RWPE1 (cell line): ENCODE measurements at regions not wholly inside any gene's neighbourhood (a gene's known extent, or its start where the extent isn't known, plus 50 kb on each side); places are given as distances from the start of the nearest gene placed in this dataset.

Source experiments
- CTCF ChIA-PET: fragments of 350-600 bp; sonication (Branson Sonifier 250); formaldehyde crosslinking; extraction: SDS; loops from one replicate; lab custom pipeline; 2021; lab: Yijun Ruan, JAX
- POLR2A ChIA-PET: fragments of 400-600 bp; formaldehyde crosslinking; extraction: SDS; loops from one replicate; lab custom pipeline; 2020; ENCODE audit warnings: antibody characterized with exemption; ENCODE audit not compliant: low non-redundant PET; lab: Yijun Ruan, JAX
- DNase-seq: peaks from one replicate; pipeline ENCODE4 v3.0.0; 2012; ENCODE audit warnings: low spot score
- H3K27ac ChIP-seq: fragments of 450-650 bp; 2 replicates; pipeline ENCODE4 v1.5.1; 2017
- CTCF ChIP-seq: fragments of 450-650 bp; conservative IDR thresholded peaks from 2 replicates; pipeline ENCODE4 v1.5.1; 2017; ENCODE audit warnings: low read depth, mild to moderate bottlenecking

- POLR2A ChIA-PET = no interaction called here
- no peak for TF ChIP-seq CTCF
- CTCF ChIA-PET = interaction anchor here (0.6 to 0.7 kb wide), 2 partner anchors 108 to 122 kb away, joined by 3 to 5 read pairs; no protein-coding TSS in a partner anchor
- no peak for DNase-seq
- H3K27ac ChIP-seq = no peak overlapping the region
Measured at GRCh38 chr4:22237846-22238494, 277.9 kb downstream of the ADGRA3 start.

- DNase-seq = no peak
- POLR2A ChIA-PET = no interaction called here
- no peak overlapping the region for H3K27ac ChIP-seq
- CTCF ChIA-PET = interaction anchor here (0.7 kb wide), 1 partner anchor 121 kb away, joined by 5 read pairs; no protein-coding TSS in a partner anchor
- no peak; the same call in 1 of the 2 replicates for TF ChIP-seq CTCF
Measured at GRCh38 chr4:22237155-22237751, 278.6 kb downstream of the ADGRA3 start.

- POLR2A ChIA-PET = no interaction called here
- no peak for DNase-seq
- CTCF ChIA-PET = no interaction called here
- TF ChIP-seq CTCF = no peak
- no peak overlapping the region for H3K27ac ChIP-seq
Measured at GRCh38 chr4:22235698-22236097, 280.2 kb downstream of the ADGRA3 start.

- ChIA-PET POLR2A (no interaction called here), CTCF (no interaction called here)
- DNase-seq = no peak
- no peak overlapping the region for H3K27ac ChIP-seq
- TF ChIP-seq CTCF = no peak
Measured at GRCh38 chr4:22233230-22233629, 282.6 kb downstream of the ADGRA3 start.

GRCh38 chr4:22220965-22221364, 272.4 kb upstream of the KCNIP4 start:
- TF ChIP-seq CTCF = no peak
- no peak for DNase-seq
- POLR2A ChIA-PET = no interaction called here
- H3K27ac ChIP-seq = no peak overlapping the region
- CTCF ChIA-PET = no interaction called here

- no peak for TF ChIP-seq CTCF
- no peak overlapping the region for H3K27ac ChIP-seq
- CTCF ChIA-PET = no interaction called here
- no peak for DNase-seq
- POLR2A ChIA-PET = no interaction called here
Measured at GRCh38 chr4:22217480-22217879, 268.9 kb upstream of the KCNIP4 start.
